ENCODE measurements at regions not wholly inside any gene's neighbourhood (a gene's known extent, or its start where the extent isn't known, plus 50 kb on each side); places are given as distances from the start of the nearest gene placed in this dataset.

DNA sequence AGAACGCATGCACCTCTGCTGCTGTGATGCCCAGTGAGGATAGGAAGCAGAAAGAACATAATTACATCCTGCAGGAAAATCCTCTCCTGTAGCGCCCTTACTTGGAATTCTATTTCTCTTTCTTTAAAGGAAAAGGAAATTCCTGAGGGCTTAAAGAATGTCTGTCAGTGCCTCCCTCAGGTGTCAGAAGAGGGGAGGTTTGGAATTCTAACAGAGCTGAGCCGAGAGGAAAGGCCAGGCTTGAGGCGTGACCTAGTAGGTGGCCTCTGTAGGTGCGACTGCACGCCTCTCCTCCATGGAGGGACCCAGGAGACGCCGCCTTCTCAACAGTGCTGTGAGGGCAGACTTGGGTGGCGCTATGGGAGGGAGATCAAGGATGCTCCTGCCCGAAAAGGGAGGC, 55.9 kb upstream of the ERCC6L2 start:
- TF ChIP-seq, protein P1, sequence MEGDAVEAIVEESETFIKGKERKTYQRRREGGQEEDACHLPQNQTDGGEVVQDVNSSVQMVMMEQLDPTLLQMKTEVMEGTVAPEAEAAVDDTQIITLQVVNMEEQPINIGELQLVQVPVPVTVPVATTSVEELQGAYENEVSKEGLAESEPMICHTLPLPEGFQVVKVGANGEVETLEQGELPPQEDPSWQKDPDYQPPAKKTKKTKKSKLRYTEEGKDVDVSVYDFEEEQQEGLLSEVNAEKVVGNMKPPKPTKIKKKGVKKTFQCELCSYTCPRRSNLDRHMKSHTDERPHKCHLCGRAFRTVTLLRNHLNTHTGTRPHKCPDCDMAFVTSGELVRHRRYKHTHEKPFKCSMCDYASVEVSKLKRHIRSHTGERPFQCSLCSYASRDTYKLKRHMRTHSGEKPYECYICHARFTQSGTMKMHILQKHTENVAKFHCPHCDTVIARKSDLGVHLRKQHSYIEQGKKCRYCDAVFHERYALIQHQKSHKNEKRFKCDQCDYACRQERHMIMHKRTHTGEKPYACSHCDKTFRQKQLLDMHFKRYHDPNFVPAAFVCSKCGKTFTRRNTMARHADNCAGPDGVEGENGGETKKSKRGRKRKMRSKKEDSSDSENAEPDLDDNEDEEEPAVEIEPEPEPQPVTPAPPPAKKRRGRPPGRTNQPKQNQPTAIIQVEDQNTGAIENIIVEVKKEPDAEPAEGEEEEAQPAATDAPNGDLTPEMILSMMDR (IDR thresholded peaks at IDR 0.05), result no peak
- TF ChIP-seq SP1 (CRISPR knock-in tag; conservative IDR thresholded peaks at IDR 0.05) (no peak), RELA (CRISPR knock-in tag; IDR thresholded peaks at IDR 0.05; ENCODE audit: borderline replicate concordance) (no peak), FOXJ3 (CRISPR knock-in tag; IDR thresholded peaks at IDR 0.05; ENCODE audit: borderline replicate concordance) (no peak), NFE2L1 (CRISPR knock-in tag; IDR thresholded peaks at IDR 0.05) (no peak), OVOL2 (CRISPR knock-in tag; IDR thresholded peaks at IDR 0.05; ENCODE audit: borderline replicate concordance) (no peak), CREB1 (CRISPR knock-in tag; IDR thresholded peaks at IDR 0.05) (no peak)
- TF ChIP-seq, protein P2, sequence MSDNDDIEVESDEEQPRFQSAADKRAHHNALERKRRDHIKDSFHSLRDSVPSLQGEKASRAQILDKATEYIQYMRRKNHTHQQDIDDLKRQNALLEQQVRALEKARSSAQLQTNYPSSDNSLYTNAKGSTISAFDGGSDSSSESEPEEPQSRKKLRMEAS (CRISPR knock-in tag; IDR thresholded peaks at IDR 0.05), result no peak
- TF ChIP-seq, protein P3, sequence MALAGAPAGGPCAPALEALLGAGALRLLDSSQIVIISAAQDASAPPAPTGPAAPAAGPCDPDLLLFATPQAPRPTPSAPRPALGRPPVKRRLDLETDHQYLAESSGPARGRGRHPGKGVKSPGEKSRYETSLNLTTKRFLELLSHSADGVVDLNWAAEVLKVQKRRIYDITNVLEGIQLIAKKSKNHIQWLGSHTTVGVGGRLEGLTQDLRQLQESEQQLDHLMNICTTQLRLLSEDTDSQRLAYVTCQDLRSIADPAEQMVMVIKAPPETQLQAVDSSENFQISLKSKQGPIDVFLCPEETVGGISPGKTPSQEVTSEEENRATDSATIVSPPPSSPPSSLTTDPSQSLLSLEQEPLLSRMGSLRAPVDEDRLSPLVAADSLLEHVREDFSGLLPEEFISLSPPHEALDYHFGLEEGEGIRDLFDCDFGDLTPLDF (CRISPR knock-in tag; IDR thresholded peaks at IDR 0.05), result no peak

Measured in WTC11 (cell line).